Activated CD4-positive, alpha-beta T cell treated with anti-CD3 and anti-CD28 coated beads, Interleukin-2, amount 50 U/mL, for 16 hours (primary cell): ENCODE measurements at regions not wholly inside any gene's neighbourhood (a gene's known extent, or its start where the extent isn't known, plus 50 kb on each side); places are given as distances from the start of the nearest gene placed in this dataset.

Experiments used
- DNase-seq: peaks from one replicate; pipeline ENCODE4 v3.0.0-alpha.2; 2020

GRCh38 chrX:131907488-131908314, 115.4 kb upstream of the STK26 start:
- no peak for DNase-seq

- DNase-seq: no peak
Observed at GRCh38 chrX:131910586-131910985, 112.5 kb upstream of the STK26 start.

- no peak for DNase-seq
Observed at GRCh38 chrX:131915488-131915887, 107.6 kb upstream of the STK26 start.

GRCh38 chrX:131917588-131917987, 105.5 kb upstream of the STK26 start:
- DNase-seq: no peak

GRCh38 chrX:131918839-131919238, 104.3 kb upstream of the STK26 start:
- no peak for DNase-seq

DNA sequence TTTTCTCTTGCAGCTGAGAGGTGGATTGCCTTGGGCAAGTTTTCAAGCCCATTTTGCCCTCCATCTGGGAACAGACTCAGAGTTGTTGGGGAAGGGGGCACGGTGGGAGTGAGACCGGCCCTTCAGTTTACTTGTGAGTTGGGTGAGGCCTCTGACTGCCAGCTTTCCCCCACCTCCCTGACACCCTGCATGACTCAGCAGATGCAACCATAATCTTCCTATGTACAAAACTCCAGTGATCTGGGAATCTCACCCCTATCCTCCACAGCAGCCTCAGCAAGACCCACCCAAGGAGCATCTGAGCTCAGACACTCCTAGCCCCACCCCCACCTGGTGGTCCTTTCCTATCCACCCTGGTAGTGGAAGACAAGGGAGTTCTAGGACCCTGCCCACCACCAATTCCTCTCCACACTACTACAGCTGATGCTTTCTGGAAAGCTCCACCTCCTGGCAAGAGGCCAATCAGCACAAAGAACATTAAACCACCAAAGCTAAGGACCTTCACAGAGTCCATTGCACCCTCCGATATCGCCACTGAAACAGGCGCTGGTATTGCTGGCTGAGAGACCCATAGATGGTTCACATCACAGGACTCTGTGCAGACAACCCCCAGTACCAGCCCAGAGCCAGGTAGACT, 99.4 kb upstream of the STK26 start:
- no peak for DNase-seq

GRCh38 chrX:131938749-131939148, 84.4 kb upstream of the STK26 start:
- DNase-seq: no peak

DNA sequence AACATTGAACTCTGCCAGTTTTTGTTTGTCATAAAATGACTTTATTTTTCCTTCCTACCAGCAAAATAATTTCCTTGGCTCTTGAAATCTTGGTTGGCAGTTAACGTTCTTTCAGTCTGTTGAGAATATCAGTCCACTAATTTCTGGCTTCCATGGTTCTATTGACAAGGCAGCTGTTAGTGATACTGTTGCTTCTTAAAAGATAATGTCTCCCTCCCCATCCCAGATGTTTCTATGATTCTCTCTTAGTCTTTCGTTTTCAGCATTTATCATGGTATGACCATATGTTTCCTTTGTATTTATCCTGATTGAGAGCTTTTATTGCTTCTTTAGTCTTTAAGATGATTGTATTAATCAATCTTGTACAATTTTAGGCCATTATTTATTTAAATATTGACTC, 81.1 kb upstream of the STK26 start:
- no peak for DNase-seq

DNA sequence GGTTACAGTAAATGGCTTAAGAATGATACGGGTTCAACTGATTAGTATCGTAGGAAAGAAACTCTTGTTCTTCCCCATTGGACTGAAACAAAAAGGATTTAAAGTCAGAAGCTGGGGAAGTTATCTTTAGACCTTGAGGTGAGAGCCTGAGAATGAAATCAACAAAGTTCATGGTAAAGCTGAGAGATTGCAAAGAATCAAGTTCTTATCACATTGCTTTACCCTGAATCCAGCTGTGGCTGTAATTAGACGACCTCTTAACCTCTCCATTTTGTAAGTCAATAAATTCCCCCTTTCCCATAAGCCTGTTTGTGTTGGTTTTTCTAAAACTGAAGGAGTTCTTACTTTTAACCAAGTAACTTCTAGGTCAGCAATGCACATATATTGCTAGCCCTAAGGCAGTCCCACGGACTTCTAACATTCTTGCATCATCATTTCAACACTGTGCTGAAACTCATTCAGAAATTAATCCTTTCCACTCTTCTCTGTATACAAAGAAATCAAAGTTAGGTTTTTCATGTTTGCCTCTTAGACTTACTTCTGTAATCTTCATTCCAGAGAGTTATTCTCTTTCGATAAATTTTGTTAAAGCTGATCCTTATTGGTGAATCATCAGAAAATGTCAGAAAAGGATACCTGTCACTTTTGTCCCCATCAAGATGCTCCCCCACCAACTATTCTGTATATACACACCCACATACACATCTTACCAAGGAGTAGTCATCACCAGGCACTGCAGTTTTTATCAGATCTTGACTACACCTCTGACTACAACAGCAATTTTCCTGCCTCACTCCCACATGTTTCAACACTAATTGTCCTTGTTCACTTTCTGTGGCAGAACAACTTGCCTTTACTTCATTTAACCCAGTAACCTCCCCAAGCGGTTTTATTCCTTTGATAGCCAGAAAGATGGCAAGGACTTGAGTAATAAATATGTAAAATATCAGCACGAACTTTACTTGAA, 77.9 kb upstream of the STK26 start:
- no peak for DNase-seq

GRCh38 chrX:131951166-131951565, 71.9 kb upstream of the STK26 start:
- no peak for DNase-seq

- DNase-seq: peak; percentile 55
Observed at GRCh38 chrX:131955099-131955777, 67.9 kb upstream of the STK26 start.

- no peak for DNase-seq
Observed at GRCh38 chrX:131958724-131959123, 64.4 kb upstream of the STK26 start.

GRCh38 chrX:131970347-131970746, 52.8 kb upstream of the STK26 start:
- no peak for DNase-seq
